IPS DF 6.9 (cell line): ENCODE measurements at regions not wholly inside any gene's neighbourhood (a gene's known extent, or its start where the extent isn't known, plus 50 kb on each side); places are given as distances from the start of the nearest gene placed in this dataset.
"Not testable (repeated sequence)": the region's sequence is repeated elsewhere in the genome, so short reads cannot be mapped to it uniquely, and the experiment has no call there.

Experiments used
- DNase-seq: peaks from one replicate; pipeline ENCODE4 v3.0.0-alpha.2; 2013; ENCODE audit warnings: low read depth, low spot score
- H3K27ac ChIP-seq: one replicate; pipeline ENCODE4 v1.5.1; 2013; ENCODE audit warnings: low read length, control low read depth
- H3K27me3 ChIP-seq: 2 replicates; pipeline ENCODE4 v1.6.1; 2013; ENCODE audit warnings: mild to moderate bottlenecking, low read length; ENCODE audit not compliant: control insufficient read depth, insufficient read depth
- H3K36me3 ChIP-seq: 2 replicates; pipeline ENCODE4 v1.6.1; 2013; ENCODE audit warnings: low read length; ENCODE audit not compliant: control insufficient read depth, insufficient read depth
- H3K4me1 ChIP-seq: 2 replicates; pipeline ENCODE4 v1.6.1; 2013; ENCODE audit warnings: low read length; ENCODE audit not compliant: control insufficient read depth, insufficient read depth
- H3K4me3 ChIP-seq: 2 replicates; pipeline ENCODE4 v1.5.1; 2013; ENCODE audit warnings: mild to moderate bottlenecking, low read length
- H3K9me3 ChIP-seq: 2 replicates; pipeline ENCODE4 v1.6.1; 2013; ENCODE audit warnings: low read length, inconsistent platforms; ENCODE audit not compliant: control insufficient read depth, insufficient read depth
- WGBS: extraction: QIAGEN DNeasy Blood & Tissue Kit; methylation state at CpG from one replicate; pipeline ENCODE4 v1.1.7; 2013; ENCODE audit warnings: mixed read lengths, missing lambda C conversion rate; ENCODE audit not compliant: insufficient read length, insufficient coverage; 5-methylcytosine and 5-hydroxymethylcytosine counted together

DNA sequence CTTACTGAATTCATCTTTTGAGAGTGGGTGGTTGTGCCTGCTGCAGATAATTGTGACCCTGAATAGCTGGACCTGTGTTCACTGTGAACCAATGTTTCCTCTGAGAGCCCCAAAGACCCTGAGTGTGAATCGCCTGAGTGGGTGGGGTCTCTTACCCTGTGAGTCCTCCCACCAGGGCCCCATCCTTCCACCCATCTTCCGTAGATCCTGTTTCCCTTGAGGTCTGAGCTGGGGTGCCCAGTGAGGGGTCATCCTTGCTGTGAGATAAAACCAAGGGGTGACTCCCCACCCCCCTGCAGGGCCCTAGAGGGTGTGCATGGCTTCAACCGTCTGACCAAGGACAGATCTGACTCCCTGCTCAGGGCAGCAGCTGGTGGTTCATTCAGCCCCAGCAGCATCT, 78.0 kb upstream of the ZNF479 start:
- Histone ChIP-seq H3K9me3 (peaks cover 22% of the 10 kb centered on the region), H3K27me3 (no peaks in the 10 kb centered on the region), H3K4me1 (no peaks in the 10 kb centered on the region), H3K36me3 (no peaks in the 10 kb centered on the region), H3K27ac (no peak overlapping the region), H3K4me3 (no peak overlapping the region)
- WGBS: no CpG with 5 or more reads among the region's 3 CpGs
- no peak for DNase-seq

DNA sequence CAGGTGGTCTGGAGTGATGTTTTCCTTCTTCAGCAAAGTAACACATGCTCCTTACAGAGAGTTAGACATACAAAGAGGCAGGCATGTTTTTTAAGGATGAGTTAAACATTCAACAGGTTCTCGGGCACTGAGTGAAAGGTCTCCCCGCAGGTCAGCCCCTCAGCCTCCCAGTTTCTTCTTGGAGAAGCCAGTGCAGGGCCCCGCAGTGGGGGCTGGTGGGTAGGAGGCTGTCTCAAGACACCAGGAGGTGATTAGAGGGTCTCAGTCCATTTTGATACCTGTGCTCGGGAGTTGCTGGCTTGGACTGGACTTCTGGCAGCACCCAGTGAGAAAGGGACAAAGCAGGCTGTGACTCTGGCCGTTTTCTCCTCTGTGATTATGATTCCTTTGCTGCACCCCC, 78.6 kb upstream of the ZNF479 start:
- no peak for DNase-seq
- H3K9me3 ChIP-seq: peaks cover 19% of the 10 kb centered on the region
- H3K36me3 ChIP-seq: no peaks in the 10 kb centered on the region
- no CpG with 5 or more reads among the region's 5 CpGs for WGBS
- H3K4me3 ChIP-seq: no peak overlapping the region
- no peaks in the 10 kb centered on the region for H3K27me3 ChIP-seq
- H3K27ac ChIP-seq: no peak overlapping the region
- no peaks in the 10 kb centered on the region for H3K4me1 ChIP-seq

DNA sequence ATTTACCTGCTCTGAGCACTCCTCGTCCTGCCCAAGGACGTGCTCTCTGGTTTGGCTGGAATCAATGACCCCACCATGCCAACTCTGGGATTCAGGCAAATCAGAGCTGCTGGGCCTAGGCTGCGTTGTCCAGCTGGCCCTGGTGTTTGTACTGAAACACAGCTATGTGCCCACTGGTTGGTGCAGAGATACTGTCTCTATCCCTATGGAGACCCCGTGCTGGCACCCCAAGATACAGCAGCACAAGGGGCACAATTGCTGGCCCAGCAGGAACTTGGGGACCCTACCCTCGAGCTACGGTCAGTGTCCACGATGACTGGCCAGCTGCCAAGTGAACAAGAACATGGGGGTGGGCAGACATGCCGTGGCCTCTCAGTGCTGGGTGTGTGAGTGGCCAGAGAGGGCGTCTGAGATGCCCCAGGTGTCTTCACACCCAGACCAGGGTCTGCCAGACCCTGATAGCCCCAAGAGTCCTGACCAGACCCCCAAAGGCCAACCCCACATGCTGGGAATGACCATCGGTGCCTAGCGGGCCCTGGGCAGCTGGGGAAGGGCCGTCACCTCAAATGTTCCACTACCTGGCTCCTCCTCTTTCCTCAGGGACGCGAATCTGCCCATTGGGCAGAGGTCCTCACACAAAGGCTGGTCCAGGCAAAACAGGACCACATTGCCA, 79.3 kb upstream of the ZNF479 start:
- DNase-seq: no peak
- Histone ChIP-seq H3K36me3 (no peaks in the 10 kb centered on the region), H3K4me1 (no peaks in the 10 kb centered on the region), H3K4me3 (no peak overlapping the region), H3K27ac (no peak overlapping the region), H3K9me3 (peaks cover 21% of the 10 kb centered on the region), H3K27me3 (no peaks in the 10 kb centered on the region)
- no CpG with 5 or more reads among the region's 14 CpGs for WGBS

DNA sequence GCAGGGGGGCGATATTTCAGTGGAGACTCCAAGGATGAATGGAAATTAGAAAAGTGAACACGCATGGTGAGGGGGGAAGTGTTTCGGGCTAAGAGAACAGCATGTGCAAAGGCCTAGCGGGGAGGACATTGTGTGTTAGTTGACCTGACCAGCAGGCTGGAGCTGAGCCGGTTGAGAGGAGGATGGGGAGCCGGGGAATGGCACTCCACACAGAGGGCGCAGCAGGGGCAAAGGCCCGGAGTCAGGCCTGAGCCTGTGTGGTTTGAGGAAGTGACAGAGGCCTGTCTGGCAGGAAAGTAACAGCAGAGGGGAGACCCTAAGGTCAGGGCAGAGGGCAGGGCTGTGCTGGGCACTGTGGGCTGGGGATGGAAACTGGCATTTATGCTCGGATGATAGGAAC, 83.2 kb upstream of the ZNF479 start:
- H3K36me3 ChIP-seq: no peaks in the 10 kb centered on the region
- H3K4me3 ChIP-seq: no peak overlapping the region
- no CpG with 5 or more reads among the region's 9 CpGs for WGBS
- H3K27ac ChIP-seq: no peak overlapping the region
- no peaks in the 10 kb centered on the region for H3K4me1 ChIP-seq
- no peak for DNase-seq
- peaks cover 21% of the 10 kb centered on the region for H3K9me3 ChIP-seq
- no peaks in the 10 kb centered on the region for H3K27me3 ChIP-seq

DNA sequence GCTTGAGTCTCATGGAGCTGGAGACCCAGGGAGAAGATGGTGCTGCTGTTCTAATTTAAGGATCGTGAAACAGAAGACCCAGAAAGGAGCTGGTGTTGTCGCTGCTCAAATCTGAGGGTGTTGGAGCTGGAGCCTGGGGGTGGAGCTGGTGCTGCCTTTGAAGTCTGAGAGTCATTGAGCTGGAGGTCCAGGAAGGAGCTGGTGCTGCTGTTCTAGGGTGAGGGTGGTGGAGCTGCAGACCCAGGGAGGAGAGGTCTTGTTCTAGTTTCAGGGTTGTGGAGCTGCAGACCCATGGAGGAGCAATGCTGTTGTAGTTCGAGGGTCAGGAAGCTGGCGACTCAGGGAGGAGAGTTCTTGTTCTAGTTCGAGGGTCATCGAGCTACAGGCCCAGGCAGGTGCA, 84.1 kb upstream of the ZNF479 start:
- no peak overlapping the region for H3K27ac ChIP-seq
- no peak overlapping the region for H3K4me3 ChIP-seq
- no peak for DNase-seq
- peaks cover 20% of the 10 kb centered on the region for H3K9me3 ChIP-seq
- no peaks in the 10 kb centered on the region for H3K4me1 ChIP-seq
- no peaks in the 10 kb centered on the region for H3K27me3 ChIP-seq
- no CpG with 5 or more reads among the region's 6 CpGs for WGBS
- H3K36me3 ChIP-seq: no peaks in the 10 kb centered on the region

DNA sequence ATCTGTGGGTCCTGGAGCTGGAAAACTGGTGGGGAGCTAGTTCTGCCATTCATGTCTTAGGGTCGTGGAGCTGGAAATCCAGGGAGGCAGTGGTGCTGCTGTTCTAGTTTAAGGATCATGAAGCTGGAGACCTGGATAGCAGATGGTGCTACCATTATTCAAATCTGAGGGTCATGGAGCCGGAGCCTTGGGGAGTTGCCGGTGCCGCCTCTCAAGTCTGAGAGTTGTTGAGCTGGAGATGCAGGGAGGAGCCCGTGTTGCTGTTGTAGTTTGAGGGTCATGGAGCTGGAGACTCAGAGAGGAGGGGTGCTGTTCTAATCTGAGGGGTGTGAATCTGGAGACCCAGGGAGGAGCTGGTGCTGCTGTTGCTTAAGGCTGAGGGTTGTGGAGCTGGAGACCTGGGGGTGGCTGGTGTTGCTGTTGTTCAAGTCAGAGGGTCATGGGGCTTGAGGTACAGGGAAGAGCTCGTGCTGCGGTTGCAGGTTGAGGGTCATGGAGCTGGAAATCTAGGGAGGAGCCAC, 86.0 kb upstream of the ZNF479 start:
- H3K27ac ChIP-seq: no peak overlapping the region
- no peak overlapping the region for H3K4me3 ChIP-seq
- no CpG with 5 or more reads among the region's 7 CpGs for WGBS
- H3K4me1 ChIP-seq: no peaks in the 10 kb centered on the region
- peaks cover 20% of the 10 kb centered on the region for H3K9me3 ChIP-seq
- no peaks in the 10 kb centered on the region for H3K36me3 ChIP-seq
- no peak for DNase-seq
- no peaks in the 10 kb centered on the region for H3K27me3 ChIP-seq

DNA sequence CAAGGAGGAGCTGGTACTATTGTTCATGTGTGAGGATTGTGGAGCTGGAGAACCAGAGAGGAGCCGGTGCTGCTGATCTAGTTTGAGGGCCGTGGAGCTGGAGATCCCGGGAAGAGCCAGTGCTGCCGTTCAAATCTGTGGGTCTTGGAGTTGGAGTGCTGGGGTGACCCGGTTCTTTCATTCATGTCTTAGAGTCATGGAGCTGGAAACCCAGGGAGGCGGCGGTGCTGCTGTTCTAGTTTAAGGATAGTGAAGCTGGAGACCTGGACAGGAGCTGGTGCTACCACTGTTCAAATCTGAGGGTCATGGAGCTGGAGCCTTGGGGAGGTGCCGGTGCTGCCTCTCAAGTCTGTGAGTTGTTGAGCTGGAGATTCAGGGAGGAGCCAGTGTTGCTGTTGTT, 88.5 kb upstream of the ZNF479 start:
- no CpG with 5 or more reads among the region's 8 CpGs for WGBS
- Histone ChIP-seq H3K9me3 (peaks cover 16% of the 10 kb centered on the region), H3K36me3 (no peaks in the 10 kb centered on the region), H3K27me3 (no peaks in the 10 kb centered on the region), H3K4me1 (no peaks in the 10 kb centered on the region), H3K4me3 (no peak overlapping the region), H3K27ac (no peak overlapping the region)
- DNase-seq: no peak

DNA sequence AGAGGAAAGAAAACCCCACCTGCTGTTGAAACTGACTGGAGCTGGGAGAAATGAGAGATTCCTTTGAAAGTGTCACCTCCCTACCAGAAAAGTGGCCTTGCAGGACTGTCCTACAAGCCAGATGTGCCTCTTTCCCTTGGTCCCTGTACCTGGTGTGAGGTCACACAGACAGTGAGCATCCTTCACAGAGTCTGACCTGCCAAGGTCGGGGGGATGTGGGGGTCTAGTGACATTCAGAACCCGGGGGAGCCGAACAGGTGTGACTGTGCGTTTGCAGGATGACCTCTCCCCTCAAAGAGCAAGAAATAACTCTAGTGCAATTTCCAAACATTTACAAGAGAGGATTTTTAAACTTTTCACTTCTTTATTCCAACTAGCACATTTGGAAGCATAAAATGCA, 93.4 kb upstream of the ZNF479 start:
- no CpG with 5 or more reads among the region's 4 CpGs for WGBS
- H3K4me1 ChIP-seq: no peaks in the 10 kb centered on the region
- no peak overlapping the region for H3K27ac ChIP-seq
- H3K4me3 ChIP-seq: no peak overlapping the region
- DNase-seq: no peak
- H3K36me3 ChIP-seq: no peaks in the 10 kb centered on the region
- peaks cover 16% of the 10 kb centered on the region for H3K9me3 ChIP-seq
- no peaks in the 10 kb centered on the region for H3K27me3 ChIP-seq

DNA sequence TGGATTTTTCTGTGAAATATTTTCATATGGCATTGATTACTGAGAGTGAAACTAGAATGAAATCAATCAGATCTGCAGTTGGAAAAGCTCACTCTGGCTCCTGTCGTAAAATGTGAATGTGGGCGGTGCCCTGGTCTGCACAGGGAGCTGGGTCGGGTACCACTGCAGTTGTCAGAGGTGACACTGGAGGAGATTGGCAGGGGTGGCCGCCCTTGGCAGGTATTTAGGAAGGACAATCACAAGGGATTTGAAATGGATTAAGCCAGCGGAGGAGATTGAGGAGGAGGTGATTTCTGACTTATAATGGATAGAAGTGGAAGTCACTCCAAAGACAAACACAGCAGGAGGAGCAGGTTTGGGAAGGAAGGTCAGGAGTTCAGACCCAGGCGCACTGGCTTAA, 109.0 kb upstream of the ZNF479 start:
- WGBS: no CpG with 5 or more reads among the region's 6 CpGs
- not testable (repeated sequence) for H3K36me3 ChIP-seq, H3K27me3 ChIP-seq, H3K4me1 ChIP-seq, DNase-seq, H3K4me3 ChIP-seq, H3K27ac ChIP-seq
- peaks cover 15% of the 10 kb centered on the region for H3K9me3 ChIP-seq

DNA sequence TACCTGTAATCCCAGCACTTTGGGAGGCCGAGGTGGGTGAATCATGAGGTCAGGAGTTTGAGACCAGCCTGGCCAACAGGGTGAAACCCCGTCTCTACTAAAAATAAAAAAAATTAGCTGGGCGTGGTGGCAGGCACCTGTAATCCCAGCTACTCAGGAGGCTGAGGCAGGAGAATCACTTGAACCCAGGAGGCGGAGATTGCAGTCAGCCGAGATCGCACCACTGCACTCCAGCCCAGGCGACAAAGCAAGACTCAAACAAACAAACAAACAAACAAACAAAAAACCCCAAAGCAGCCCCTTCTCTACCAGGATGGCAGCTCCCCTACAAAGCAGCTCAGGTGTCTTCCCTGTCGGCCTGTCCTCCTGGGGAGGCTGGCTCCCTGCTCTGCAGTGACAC, 111.3 kb upstream of the ZNF479 start:
- not testable (repeated sequence) for H3K4me1 ChIP-seq, H3K36me3 ChIP-seq, H3K27me3 ChIP-seq, H3K27ac ChIP-seq, H3K4me3 ChIP-seq, DNase-seq
- H3K9me3 ChIP-seq: peaks cover 13% of the 10 kb centered on the region
- WGBS: no CpG with 5 or more reads among the region's 8 CpGs

DNA sequence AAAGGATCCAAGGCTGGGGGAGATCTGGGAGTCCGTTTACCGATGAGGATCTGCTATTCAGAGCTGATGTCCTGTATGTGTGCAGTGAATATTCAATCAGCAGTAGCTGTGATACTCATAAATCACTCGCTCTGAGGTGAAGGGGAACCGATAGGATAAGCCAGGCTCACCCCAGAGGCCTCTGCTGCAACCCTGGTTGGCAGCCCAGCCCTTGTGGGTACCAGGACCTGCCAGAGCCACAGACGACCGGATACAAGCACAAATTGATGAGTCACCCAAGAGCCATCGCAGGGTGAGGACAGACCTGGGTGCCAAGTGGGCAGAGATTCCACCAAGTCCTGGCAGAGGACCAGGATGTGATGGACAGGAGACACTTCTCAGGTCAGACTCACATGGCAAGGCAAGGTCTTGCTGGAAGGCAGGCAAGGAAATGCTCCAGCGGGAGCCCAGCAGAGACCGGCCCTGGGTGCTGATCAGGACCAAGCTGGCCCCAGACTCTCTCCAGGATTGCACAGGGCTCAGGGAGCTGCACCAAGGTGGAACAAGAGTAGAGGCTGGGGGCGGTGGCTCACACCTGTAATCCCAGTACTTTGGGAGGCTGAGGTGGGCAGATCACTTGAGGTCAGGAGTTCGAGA, 112.2 kb upstream of the ZNF479 start:
- H3K4me1 ChIP-seq, DNase-seq, H3K27ac ChIP-seq, H3K4me3 ChIP-seq, H3K36me3 ChIP-seq, H3K27me3 ChIP-seq, H3K9me3 ChIP-seq: not testable (repeated sequence)
- no CpG with 5 or more reads among the region's 11 CpGs for WGBS
